ENCODE measurements at regions not wholly inside any gene's neighbourhood (a gene's known extent, or its start where the extent isn't known, plus 50 kb on each side); places are given as distances from the start of the nearest gene placed in this dataset.
A peak's percentile ranks its signal among the peaks of the same experiment; 100 is the strongest.

DNA sequence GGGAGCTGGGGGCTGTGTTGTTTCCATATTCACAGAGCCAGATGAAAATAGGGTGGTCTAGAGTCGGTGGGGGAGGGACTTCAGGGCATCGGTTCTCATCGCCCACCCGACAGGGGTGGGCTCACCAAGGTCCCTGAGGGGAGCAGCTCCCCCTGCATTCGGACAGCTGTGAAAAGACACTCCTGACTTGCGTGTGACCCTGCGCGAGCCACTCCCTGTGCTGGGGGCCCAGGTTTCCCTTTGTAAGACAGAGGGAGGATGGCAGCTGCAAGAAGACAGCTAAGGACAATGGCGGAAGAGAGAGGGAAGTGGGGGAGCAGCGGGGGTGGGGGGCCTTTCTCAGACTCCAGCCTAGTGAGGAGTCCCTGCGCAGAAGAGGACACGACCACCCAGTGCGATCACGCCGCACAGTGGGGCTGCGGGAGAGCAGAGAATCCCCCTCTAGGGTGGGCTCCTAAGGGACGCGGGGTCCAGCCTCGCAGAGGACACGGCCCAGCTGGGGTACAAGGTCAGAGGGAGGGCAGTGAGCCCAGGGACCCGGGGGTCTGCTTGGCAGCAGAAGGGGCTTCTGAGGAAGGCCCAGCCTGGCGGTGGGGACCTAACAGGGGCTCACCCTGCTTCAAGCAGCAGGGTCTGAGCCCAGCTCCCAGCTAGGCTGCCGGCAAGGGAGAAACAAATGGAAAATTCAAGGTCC is 326.9 kb upstream of the DIO3 start:
- Mint-ChIP-seq H3K27me3 (ENCODE audit: low read depth in 3 of 3) (peaks cover 0 to 7% (median 1%) of the 10 kb centered on the region in 3 donors), H3K9me3 (no peaks in the 10 kb centered on the region), H3K4me1 (no peaks in the 10 kb centered on the region), H3K4me3 (no peak overlapping the region), H3K36me3 (no peaks in the 10 kb centered on the region), H3K27ac (no peak overlapping the region)
- DNase-seq = no peak

DNA sequence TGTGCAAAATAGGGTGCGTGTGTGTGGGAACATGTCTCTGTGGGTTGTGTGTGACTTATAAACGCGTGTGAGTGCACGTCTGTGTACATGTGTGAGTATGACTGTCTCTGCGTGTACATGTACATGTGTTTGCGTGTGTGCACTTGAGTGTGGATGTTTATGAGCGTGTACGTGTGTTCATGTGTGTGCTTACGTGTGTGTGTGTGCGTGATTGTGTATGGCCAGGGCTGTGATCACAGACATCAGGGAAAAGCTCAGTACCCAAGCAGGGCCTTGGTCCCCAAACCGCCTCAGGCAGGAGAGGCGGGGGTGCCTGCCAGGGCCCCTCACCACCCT is 326.3 kb upstream of the DIO3 start:
- Mint-ChIP-seq H3K9me3 (no peaks in the 10 kb centered on the region), H3K27me3 (ENCODE audit: low read depth in 3 of 3) (peaks cover 0 to 7% (median 0%) of the 10 kb centered on the region in 3 donors), H3K27ac (peak overlapping the region in 1 of 6 donors; percentile 57), H3K36me3 (no peaks in the 10 kb centered on the region), H3K4me1 (no peaks in the 10 kb centered on the region), H3K4me3 (no peak overlapping the region)
- DNase-seq = no peak

DNA sequence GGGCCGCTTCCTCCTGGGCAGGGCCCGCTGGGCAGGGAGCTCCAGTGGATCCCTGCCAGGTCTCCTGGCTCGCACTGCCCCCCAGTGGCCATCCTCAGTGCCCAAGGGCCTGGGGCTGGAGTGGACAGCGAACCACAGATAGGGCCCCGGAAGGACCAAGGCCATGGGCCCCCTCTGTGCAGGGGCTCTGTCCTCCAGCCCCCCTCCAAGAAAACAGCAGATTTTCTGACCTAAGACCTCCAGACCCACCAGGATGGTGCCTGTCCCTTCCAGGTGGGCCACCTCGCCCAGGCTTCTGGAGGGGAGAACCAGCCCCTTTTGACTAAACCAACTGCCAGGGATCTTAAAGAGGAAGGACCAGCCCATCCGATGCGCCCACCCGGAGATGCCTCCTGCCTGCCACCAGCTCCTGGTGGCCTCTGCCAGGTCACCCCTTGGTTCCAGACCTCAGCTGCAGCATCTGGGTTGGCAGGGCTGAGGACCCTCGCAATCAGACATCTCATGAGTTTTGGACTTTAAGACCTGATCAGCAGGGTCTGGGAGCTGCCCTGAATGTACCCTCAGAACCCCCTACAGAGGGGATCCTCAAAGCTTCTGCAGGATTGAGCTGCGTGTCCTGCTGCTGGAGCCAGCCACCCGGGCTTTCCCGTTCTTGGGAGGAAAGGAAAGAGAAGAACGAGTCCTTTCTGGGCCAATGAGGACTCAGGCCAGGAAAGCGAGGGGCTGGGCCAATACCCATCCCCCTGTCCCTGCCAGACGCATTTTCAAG is 325.8 kb upstream of the DIO3 start:
- Mint-ChIP-seq H3K9me3 (no peaks in the 10 kb centered on the region), H3K4me3 (no peak overlapping the region), H3K36me3 (no peaks in the 10 kb centered on the region), H3K4me1 (no peaks in the 10 kb centered on the region), H3K27me3 (ENCODE audit: low read depth in 3 of 3) (peaks cover 0 to 8% (median 0%) of the 10 kb centered on the region in 3 donors), H3K27ac (no peak overlapping the region)
- no peak for DNase-seq

DNA sequence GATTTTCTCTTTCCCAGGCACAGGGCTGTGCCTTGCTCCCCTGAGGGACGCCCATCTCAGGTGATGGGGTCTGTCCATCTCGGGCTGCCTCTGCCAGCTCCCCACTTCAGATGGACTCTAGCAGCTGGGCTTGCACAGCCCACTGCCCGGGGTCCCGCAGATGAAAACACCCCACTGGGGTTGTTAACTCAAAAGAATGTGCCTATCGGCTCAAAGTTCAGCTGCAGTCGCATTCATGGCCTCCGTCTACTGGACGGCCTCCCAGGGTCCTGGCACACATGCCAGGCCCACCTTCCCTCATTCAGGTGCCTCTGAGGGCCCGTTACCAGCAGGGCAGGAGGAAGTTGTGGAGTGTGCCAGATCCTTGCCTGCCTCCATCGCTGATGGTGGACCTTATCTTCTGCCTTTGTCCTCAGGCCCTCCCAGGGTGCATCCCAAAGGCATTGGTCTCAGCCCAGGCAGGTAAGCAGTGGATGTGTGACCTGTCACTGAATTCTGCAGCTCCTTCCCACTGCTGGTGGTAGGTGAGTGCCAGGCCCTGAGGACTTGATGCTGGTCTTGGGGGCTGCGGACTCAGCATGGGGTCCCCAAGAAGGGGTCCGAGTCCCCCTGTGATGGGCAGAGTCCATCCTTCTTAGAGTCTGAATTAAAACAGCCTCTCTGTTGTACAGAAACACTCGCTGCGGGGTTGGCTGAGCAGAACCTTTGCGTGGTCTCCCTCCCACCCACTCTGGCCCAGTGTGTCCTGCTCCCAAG is 324.6 kb upstream of the DIO3 start:
- Mint-ChIP-seq H3K27me3 (ENCODE audit: low read depth in 3 of 3) (peaks cover 0 to 12% (median 0%) of the 10 kb centered on the region in 3 donors), H3K4me1 (no peaks in the 10 kb centered on the region), H3K36me3 (no peaks in the 10 kb centered on the region), H3K9me3 (no peaks in the 10 kb centered on the region), H3K27ac (no peak overlapping the region), H3K4me3 (no peak overlapping the region)
- no peak for DNase-seq

DNA sequence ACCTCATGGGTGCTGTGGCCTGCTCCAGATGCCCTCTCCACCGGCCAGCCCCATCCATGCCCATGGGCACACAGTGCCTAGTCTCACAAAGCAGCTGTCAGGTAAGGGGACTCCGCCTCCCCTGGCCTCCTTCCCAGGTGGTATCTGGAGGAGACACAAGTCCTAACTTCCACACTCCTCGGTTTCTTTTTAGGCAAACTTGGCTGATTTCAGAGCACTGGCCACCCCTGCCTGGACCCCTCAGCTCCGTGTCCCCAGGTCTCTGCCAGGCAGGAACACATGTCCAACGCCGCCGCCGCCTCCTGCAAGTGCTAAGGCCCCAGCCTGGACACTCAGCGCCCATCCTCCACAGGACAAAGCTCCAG is 324.1 kb upstream of the DIO3 start:
- Mint-ChIP-seq H3K9me3 (no peaks in the 10 kb centered on the region), H3K4me3 (no peak overlapping the region), H3K4me1 (no peaks in the 10 kb centered on the region), H3K36me3 (no peaks in the 10 kb centered on the region), H3K27ac (peak overlapping the region in 1 of 6 donors; percentile 37), H3K27me3 (ENCODE audit: low read depth in 3 of 3) (peaks cover 0 to 12% (median 0%) of the 10 kb centered on the region in 3 donors)
- DNase-seq = no peak

DNA sequence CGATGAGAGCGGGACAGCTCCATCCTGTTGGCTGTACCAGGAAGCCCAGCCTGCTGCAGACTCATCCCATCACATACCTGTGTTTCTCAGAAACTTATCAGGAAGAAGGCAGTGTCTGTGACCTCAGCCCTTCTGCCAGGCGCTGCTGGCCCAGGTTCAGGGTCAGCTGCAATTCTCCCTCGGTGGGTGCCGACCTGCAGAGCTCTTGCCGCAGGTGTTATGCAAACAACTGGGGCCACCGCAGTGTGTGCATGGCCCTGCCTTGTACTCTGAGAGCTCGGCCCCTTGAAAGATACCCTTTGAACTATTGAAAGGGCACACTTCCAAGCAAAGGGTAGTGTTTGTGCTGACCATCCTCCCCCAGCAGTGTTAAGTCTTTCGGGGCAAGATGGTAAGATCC is 322.2 kb upstream of the DIO3 start:
- no peak for DNase-seq
- Mint-ChIP-seq H3K27ac (no peak overlapping the region), H3K4me3 (no peak overlapping the region), H3K36me3 (no peaks in the 10 kb centered on the region), H3K27me3 (ENCODE audit: low read depth in 3 of 3) (peaks cover 0 to 11% (median 3%) of the 10 kb centered on the region in 3 donors), H3K4me1 (no peaks in the 10 kb centered on the region), H3K9me3 (no peaks in the 10 kb centered on the region)

DNA sequence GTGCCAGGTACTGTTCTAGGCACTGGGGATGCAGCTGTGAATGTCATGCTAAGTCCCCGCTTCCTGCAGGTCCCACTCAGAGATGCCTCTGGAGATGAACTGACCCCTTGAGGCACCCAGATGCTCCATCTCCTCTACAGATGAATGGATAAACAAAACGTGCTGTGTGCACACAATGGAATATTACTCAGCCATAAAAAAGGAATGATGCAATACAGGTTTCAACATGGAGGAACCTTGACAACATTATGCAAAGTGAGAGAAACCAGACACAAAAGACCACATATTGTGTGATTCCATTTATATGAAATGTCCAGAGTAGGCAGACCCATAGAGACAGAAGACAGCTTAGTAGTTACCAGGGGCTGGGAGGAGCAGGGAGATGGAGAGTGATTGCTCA is 320.1 kb upstream of the DIO3 start:
- Mint-ChIP-seq H3K27ac (no peak overlapping the region), H3K9me3 (no peaks in the 10 kb centered on the region), H3K27me3 (ENCODE audit: low read depth in 3 of 3) (peaks cover 0 to 8% (median 3%) of the 10 kb centered on the region in 3 donors), H3K36me3 (no peaks in the 10 kb centered on the region), H3K4me1 (no peaks in the 10 kb centered on the region), H3K4me3 (no peak overlapping the region)
- no peak for DNase-seq

DNA sequence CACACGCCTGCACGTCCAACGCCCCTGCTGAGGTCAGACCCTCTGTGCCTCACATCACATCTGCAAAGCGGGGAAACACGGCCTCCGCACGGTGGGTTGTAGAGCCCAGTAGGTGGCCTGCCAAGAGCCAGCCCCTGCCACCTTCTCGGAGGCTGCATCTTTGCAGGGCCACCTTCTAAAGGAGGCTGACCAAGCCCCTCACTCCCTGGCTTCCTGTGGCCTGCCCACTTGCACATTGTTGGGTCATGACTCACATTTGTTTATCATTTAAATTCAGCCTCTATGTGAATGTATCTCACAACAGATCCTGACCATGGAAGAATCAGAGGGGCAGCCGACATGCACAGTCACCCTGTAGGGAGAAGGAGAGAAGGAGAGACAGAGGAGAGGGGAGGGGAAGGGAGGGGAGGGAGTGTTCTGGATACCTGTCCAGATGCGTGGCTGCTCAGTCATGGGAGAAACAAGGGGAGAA is 319.5 kb upstream of the DIO3 start:
- Mint-ChIP-seq H3K27me3 (ENCODE audit: low read depth in 3 of 3) (peaks cover 0 to 8% (median 3%) of the 10 kb centered on the region in 3 donors), H3K9me3 (no peaks in the 10 kb centered on the region), H3K27ac (no peak overlapping the region), H3K4me1 (no peaks in the 10 kb centered on the region), H3K36me3 (no peaks in the 10 kb centered on the region), H3K4me3 (no peak overlapping the region)
- DNase-seq = no peak

DNA sequence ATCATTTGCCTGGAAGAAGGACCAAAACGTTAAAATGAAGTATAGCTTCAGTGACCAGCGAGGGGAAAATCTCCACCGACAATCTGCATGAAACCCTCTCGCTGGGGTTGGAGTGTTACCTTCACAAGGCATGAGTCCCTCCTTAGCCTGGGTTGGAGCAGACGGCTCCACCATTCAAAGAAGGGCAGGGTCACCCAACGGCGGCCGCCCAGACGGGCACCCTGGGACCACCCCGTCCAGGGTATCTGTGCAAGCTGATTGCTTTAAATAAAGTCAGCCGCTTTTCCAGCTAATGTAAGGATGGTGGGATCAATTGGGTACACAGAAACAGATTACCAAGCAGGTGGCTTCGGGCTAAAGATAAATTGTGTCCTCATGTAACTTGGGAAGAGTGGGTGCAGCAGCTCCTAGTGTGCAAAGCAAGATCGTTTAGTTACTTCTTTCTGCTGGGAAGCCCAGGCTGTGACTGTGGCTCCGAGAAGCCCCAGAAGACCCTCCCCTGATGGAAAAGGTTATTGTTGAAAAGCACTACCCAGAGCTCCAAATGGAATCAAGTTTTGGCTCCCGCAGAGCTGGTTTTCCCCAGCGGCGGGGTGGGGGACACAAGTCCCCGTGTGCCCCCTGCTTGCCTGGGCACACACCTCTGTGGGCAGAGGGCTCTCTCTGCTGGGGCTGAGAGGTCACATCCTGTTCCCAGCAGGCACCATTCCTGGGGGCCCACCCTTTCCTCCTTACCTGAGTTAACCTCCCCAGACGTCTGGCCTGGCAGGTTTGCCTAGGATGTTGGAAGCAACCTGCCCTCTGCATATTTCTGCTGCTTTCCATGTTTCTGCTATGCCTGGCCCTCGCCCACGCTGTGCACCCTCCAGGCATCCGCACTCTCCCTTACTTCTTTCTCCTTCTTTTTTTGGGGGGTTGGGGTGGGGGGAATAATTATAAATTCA is 318.6 kb upstream of the DIO3 start:
- Mint-ChIP-seq H3K4me1 (no peaks in the 10 kb centered on the region), H3K36me3 (no peaks in the 10 kb centered on the region), H3K9me3 (peaks cover 0 to under 1% (median 0%) of the 10 kb centered on the region in 6 donors), H3K4me3 (no peak overlapping the region), H3K27ac (no peak overlapping the region), H3K27me3 (ENCODE audit: low read depth in 3 of 3) (peaks cover under 1 to 7% (median 3%) of the 10 kb centered on the region in 3 donors)
- DNase-seq = no peak

DNA sequence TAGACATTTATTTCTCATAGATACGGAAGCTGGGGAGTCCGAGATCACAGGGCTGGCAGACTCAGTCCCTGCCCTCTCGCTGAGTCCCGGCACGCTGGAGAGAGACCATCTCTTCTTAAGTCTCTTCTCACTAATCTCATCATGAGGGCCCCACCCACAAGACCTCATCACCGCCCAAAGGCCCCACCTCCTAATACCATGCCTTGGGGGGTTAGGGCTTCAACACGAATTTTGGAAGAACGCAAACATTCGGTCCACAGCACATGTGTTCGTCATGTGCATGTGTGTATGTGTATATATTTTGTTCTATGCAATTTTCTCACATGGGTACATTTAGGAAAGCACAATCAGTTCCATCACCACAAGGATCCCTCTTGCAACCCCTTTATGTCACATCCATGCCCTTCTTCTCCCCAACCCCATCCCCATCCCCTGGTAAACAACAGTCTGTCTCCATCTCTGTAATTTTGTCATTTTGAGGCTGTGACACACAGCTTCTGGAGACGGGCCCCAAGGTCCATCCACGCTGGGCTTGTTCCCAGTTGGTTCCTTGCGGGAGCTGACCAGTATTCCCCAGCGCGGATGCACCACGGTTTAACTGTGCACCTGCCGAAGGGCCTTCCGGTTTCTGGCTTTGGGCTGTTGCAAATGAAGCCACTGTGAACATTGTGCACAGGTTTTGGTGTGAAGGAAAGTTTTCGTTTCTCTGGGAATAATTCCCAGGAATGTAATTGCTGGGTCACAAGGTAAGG is 317.5 kb upstream of the DIO3 start:
- no peaks in the 10 kb centered on the region for H3K36me3 Mint-ChIP-seq
- H3K4me1 Mint-ChIP-seq = no peaks in the 10 kb centered on the region
- no peak for DNase-seq
- peaks cover 0 to 2% (median 0%) of the 10 kb centered on the region in 6 donors for H3K9me3 Mint-ChIP-seq
- H3K27me3 Mint-ChIP-seq (ENCODE audit: low read depth in 3 of 3) = peaks cover 1 to 7% (median 3%) of the 10 kb centered on the region in 3 donors
- H3K4me3 Mint-ChIP-seq = no peak overlapping the region
- no peak overlapping the region for H3K27ac Mint-ChIP-seq

DNA sequence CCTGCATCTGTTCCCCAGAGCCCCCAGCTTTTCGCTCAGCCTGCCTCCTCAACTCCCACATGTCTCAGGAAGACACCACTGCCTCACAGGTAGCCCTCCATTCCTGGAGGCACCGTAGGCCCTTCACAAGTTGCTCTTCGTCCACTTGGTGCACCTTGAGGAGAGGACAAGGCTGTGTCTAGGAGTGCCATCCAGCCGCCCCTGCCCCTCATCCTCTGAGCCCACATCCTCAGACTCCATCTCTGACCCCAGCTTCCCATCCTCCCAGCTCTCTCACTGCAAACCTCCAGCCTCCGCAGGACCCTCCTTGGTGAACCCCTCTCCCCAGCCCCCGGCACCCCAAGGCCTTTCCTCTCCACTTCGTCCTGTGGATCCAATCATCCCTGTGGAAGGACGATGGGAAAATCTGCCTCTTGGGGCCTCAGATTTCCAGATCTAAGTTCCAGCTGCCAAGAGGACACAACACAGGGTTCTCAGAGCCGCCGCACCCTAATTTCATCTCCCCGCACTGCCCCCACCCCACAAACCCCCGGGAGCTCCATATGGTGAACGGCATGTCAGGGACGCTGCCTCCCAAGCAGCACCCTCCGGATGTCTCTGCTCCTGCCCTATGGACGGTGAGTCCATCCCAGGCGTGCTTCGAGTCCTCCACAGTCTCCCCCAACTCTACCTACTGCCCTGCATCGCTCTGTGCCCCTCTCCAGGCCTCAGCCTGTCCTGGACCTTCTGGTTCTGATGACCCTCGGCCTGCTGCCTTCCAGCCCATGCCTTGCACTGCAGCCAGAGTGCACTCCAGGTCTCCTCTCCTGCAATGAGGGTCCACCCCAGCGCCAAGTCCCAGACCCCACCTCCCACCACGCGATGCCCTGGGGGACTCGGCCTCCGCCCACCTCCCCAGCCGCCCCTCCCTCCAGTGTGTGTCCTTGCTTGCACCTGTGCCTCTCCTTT is 314.1 kb upstream of the DIO3 start:
- Mint-ChIP-seq H3K27me3 (ENCODE audit: low read depth in 3 of 3) (peaks cover 1 to 8% (median 2%) of the 10 kb centered on the region in 3 donors), H3K4me1 (peaks cover 6% of the 10 kb centered on the region in 2 donors), H3K4me3 (no peak overlapping the region), H3K27ac (peak overlapping the region in 1 of 6 donors; percentile 20), H3K9me3 (peaks cover 0 to 2% (median 0%) of the 10 kb centered on the region in 6 donors), H3K36me3 (no peaks in the 10 kb centered on the region)
- DNase-seq = no peak

Measured in immature natural killer cell (primary cell).